Cardiac fibroblast (primary cell): ENCODE measurements at regions not wholly inside any gene's neighbourhood (a gene's known extent, or its start where the extent isn't known, plus 50 kb on each side); places are given as distances from the start of the nearest gene placed in this dataset.
"Not testable (repeated sequence)": the region's sequence is repeated elsewhere in the genome, so short reads cannot be mapped to it uniquely, and the experiment has no call there.

Experiments used
- DNase-seq, 2 donors: peaks; one replicate each; pipeline versions ENCODE4 v3.0.0 to v3.0.0-alpha.2; 2010; ENCODE audit warnings: low read depth in 2 of 2
- H3K4me3 ChIP-seq, 2 donors: replicated peaks in 1 of 2; 1 replicate in 1 of 2; 2 replicates in 1 of 2; pipeline ENCODE4 v1.5.1; 2011; ENCODE audit warnings: low read depth in 2 of 2, low read length in 2 of 2, mild to moderate bottlenecking in 2 of 2, moderate library complexity in 1 of 2
- CTCF ChIP-seq: IDR thresholded peaks from one replicate; pipeline ENCODE4 v1.5.1; 2011; ENCODE audit warnings: low read depth, mild to moderate bottlenecking, low read length, inconsistent platforms

GRCh38 chr4:102210806-102211205 is 134.5 kb downstream of the SLC39A8 start:
- DNase-seq = not testable (repeated sequence)

DNA sequence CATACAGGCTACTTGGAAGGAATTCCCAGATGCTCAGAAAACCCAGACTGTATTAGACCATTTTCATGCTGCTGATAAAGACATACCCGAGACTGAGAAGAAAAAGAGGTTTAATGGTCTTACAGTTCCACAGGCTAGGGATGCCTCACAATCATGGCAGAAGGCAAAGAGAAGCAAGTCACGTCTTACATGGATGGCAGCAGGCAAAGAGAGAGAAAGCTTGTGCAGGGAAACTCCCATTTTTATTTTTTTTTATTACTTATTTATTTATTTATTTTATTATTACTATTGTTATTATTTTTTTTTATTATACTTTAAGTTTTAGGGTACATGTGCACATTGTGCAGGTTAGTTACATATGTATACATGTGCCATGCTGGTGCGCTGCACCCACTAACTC is 140.6 kb downstream of the SLC39A8 start:
- not testable (repeated sequence) for H3K4me3 ChIP-seq, DNase-seq

More at GRCh38 chr4:102210806-102211205, 134.5 kb downstream of the SLC39A8 start:
- not testable (repeated sequence) for H3K4me3 ChIP-seq

GRCh38 chr4:102196221-102196620 is 149.1 kb downstream of the SLC39A8 start:
- peak in 1 of 2 donors; percentile 65 for DNase-seq
- TF ChIP-seq CTCF = no peak
- H3K4me3 ChIP-seq = no peak overlapping the region

- no peak for TF ChIP-seq CTCF
- H3K4me3 ChIP-seq = no peak overlapping the region
- no peak for DNase-seq
Measured at GRCh38 chr4:102193145-102193544, 152.1 kb downstream of the SLC39A8 start.

GRCh38 chr4:102180046-102180445 is 165.2 kb downstream of the SLC39A8 start:
- no peak overlapping the region for H3K4me3 ChIP-seq
- DNase-seq = peak in 1 of 2 donors; percentile 8
- no peak for TF ChIP-seq CTCF

DNA sequence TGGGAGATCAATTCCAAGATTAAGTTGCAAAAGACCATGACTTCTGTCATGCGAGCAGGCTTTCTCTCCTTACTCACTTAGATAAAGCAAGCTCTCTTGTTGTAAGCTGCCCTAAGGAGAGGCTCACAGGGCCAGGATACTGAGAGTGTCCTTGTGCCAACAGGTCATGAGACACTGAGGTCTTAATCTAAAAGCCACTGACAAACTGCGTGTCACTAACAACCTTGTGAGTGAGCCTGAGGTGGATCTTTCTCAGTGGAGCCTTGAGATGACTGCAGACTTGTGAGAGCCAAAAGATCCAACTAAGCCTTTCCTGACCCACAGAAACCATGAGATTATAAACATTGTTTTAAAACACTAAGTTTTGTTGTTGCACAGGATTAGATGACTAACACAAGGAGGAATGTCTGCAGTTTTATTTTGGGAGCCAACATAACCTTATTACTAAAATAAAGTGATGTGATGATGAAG is 170.5 kb downstream of the SLC39A8 start:
- no peak for TF ChIP-seq CTCF
- peak; percentile 26 to 74 for DNase-seq
- H3K4me3 ChIP-seq = no peak overlapping the region

DNA sequence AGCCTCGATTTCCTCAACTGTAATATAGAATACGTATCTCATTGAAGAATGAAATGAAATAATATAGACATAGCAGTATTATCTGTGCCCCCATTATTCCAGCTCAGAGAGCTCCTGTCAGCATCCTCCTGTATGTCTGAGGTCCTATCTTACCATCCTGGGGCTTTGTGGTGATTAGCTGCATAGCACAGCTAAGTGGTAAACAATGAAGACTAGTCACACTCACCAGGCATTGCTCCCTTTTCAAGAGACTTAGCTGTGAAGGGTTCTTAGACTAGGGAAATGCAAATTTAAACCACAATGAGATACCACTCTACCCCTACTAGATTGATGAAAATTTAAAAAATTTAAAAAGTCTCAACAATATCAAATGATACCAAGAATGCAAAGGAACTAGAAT is 172.9 kb downstream of the SLC39A8 start:
- DNase-seq = no peak
- no peak for TF ChIP-seq CTCF
- H3K4me3 ChIP-seq = no peak overlapping the region

DNA sequence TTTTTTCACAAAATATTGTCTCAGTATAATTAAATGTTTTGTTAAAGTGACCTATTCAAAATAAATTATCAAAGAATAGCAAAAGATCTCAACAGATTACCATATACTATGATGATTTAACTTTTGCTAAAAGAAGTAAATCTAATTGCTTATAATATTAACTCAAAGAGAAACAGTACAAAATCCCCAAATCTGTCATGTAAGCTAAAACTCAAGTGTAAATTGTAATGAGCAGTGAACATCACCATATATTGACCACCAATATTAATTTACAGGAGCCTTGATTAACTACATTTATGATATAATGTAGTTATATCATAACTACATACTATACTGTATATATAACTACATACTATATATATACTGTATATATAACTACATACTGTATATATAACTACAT is 174.4 kb downstream of the SLC39A8 start:
- no peak for TF ChIP-seq CTCF
- H3K4me3 ChIP-seq = no peak overlapping the region
- DNase-seq = no peak
